HG03108 (cell line): ENCODE measurements at regions not wholly inside any gene's neighbourhood (a gene's known extent, or its start where the extent isn't known, plus 50 kb on each side); places are given as distances from the start of the nearest gene placed in this dataset.
"Not testable (repeated sequence)": the region's sequence is repeated elsewhere in the genome, so short reads cannot be mapped to it uniquely, and the experiment has no call there.

Source experiments
- ATAC-seq: cut with Tn5 transposase; IDR thresholded peaks from one replicate; pipeline ENCODE4 v1.9.1; 2021; ENCODE audit warnings: moderate library complexity; ENCODE audit not compliant: unreplicated experiment

GRCh38 chr2:234805836-234806235 is 146.0 kb upstream of the SH3BP4 start:
- ATAC-seq, result no peak

GRCh38 chr2:234804704-234805103 is 147.1 kb upstream of the SH3BP4 start:
- ATAC-seq, result no peak

GRCh38 chr2:234802845-234803171 is 149.0 kb upstream of the SH3BP4 start:
- no peak for ATAC-seq

- ATAC-seq, result no peak
Measured at GRCh38 chr2:234802071-234802844, 149.6 kb upstream of the SH3BP4 start.

- ATAC-seq, result no peak
Measured at GRCh38 chr2:234797566-234798250, 154.1 kb upstream of the SH3BP4 start.

- ATAC-seq, result no peak
Measured at GRCh38 chr2:234796045-234796591, 155.7 kb upstream of the SH3BP4 start.

- no peak for ATAC-seq
Measured at GRCh38 chr2:234795272-234795920, 156.4 kb upstream of the SH3BP4 start.

- no peak for ATAC-seq
Measured at GRCh38 chr2:234794866-234795265, 157.0 kb upstream of the SH3BP4 start.

- ATAC-seq, result no peak
Measured at GRCh38 chr2:234793212-234793785, 158.5 kb upstream of the SH3BP4 start.

GRCh38 chr2:234792621-234793022 is 159.2 kb upstream of the SH3BP4 start:
- ATAC-seq, result no peak

GRCh38 chr2:234792096-234792495 is 159.7 kb upstream of the SH3BP4 start:
- not testable (repeated sequence) for ATAC-seq

- ATAC-seq, result no peak
Measured at GRCh38 chr2:234790380-234790779, 161.4 kb upstream of the SH3BP4 start.

- ATAC-seq, result no peak
Measured at GRCh38 chr2:234789556-234790325, 162.1 kb upstream of the SH3BP4 start.

- no peak for ATAC-seq
Measured at GRCh38 chr2:234788841-234789240, 163.0 kb upstream of the SH3BP4 start.

GRCh38 chr2:234788381-234788780 is 163.4 kb upstream of the SH3BP4 start:
- no peak for ATAC-seq

GRCh38 chr2:234787114-234787513 is 164.7 kb upstream of the SH3BP4 start:
- no peak for ATAC-seq

GRCh38 chr2:234773764-234774409 is 177.9 kb upstream of the SH3BP4 start:
- ATAC-seq, result no peak

- no peak for ATAC-seq
Measured at GRCh38 chr2:234773129-234773528, 178.7 kb upstream of the SH3BP4 start.

GRCh38 chr2:234772733-234773060 is 179.1 kb upstream of the SH3BP4 start:
- no peak for ATAC-seq

GRCh38 chr2:234771980-234772732 is 179.7 kb upstream of the SH3BP4 start:
- no peak for ATAC-seq
